ENCODE measurements at regions not wholly inside any gene's neighbourhood (a gene's known extent, or its start where the extent isn't known, plus 50 kb on each side); places are given as distances from the start of the nearest gene placed in this dataset.

DNA sequence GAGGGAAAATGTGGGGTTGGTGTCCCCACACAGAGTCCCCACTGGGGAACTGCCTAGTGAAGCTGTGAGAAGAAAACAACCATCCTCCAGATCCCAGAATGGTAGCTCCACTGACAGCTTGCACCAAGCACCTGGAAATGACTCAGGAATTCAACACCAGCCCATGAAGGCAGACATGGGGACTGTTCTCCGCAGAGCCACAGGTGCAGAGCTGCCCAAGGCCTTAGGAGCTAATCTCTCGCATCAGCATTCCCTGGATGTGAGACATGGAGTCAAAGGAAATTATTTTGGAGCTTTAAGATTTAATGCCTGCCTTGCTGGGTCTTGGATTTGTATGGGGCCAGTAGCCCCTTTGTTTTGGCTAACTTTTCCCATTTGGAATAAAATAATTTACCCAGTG lies 367.9 kb downstream of the FAM133A start:
- TF ChIP-seq, protein P1, sequence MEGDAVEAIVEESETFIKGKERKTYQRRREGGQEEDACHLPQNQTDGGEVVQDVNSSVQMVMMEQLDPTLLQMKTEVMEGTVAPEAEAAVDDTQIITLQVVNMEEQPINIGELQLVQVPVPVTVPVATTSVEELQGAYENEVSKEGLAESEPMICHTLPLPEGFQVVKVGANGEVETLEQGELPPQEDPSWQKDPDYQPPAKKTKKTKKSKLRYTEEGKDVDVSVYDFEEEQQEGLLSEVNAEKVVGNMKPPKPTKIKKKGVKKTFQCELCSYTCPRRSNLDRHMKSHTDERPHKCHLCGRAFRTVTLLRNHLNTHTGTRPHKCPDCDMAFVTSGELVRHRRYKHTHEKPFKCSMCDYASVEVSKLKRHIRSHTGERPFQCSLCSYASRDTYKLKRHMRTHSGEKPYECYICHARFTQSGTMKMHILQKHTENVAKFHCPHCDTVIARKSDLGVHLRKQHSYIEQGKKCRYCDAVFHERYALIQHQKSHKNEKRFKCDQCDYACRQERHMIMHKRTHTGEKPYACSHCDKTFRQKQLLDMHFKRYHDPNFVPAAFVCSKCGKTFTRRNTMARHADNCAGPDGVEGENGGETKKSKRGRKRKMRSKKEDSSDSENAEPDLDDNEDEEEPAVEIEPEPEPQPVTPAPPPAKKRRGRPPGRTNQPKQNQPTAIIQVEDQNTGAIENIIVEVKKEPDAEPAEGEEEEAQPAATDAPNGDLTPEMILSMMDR (conservative IDR thresholded peaks at IDR 0.05), result no peak
- no peak for TF ChIP-seq EZH2 (IDR thresholded peaks at IDR 0.05; ENCODE audit: low read depth)

Data from PC-9 (cell line).